ENCODE measurements at regions not wholly inside any gene's neighbourhood (a gene's known extent, or its start where the extent isn't known, plus 50 kb on each side); places are given as distances from the start of the nearest gene placed in this dataset.

GRCh38 chr2:191610756-191611155, 67.2 kb upstream of the NABP1 start:
- H3K79me2 ChIP-seq (ENCODE audit: low read length): no peaks in the 10 kb centered on the region
- POLR2A ChIA-PET (ENCODE audit: unreplicated experiment): no interaction called here

GRCh38 chr2:191611614-191612013, 66.3 kb upstream of the NABP1 start:
- ATAC-seq (no peak), DNase-seq (no peak)
- Histone ChIP-seq H3K79me2 (ENCODE audit: low read length) (no peaks in the 10 kb centered on the region), H3K4me1 (ENCODE audit: insufficient read depth, low read length) (peaks cover 17% of the 10 kb centered on the region), H3K27ac (ENCODE audit: low read length) (peak overlapping the region; percentile 55), H3F3A (ENCODE audit: low read length, unreplicated experiment) (no peaks in the 10 kb centered on the region), H3K4me3 (ENCODE audit: low read length) (no peak overlapping the region), H3K9me3 (ENCODE audit: low read length) (no peaks in the 10 kb centered on the region), H2AFZ (ENCODE audit: low read length) (no peak overlapping the region), H3K9me2 (replicated peaks; ENCODE audit: low read length) (no peaks in the 10 kb centered on the region), H4K20me1 (ENCODE audit: low read length) (no peaks in the 10 kb centered on the region), H3K36me3 (ENCODE audit: low read depth, low read length) (no peaks in the 10 kb centered on the region), H3K4me2 (ENCODE audit: low read length) (no peak overlapping the region), H3K27me3 (ENCODE audit: low read length) (no peaks in the 10 kb centered on the region), H3K9ac (ENCODE audit: low read length) (no peak overlapping the region)
- no TSS peak for BruUV-seq (replicated peaks)
- intact Hi-C loops (cut with micrococcal nuclease): no loop called here
- ChIA-PET POLR2A (ENCODE audit: unreplicated experiment) (no interaction called here), CTCF (no interaction called here)
- TF ChIP-seq EZH2 (IDR thresholded peaks at IDR 0.05; ENCODE audit: low read length, unreplicated experiment): no peak
- no peak for TF ChIP-seq EZH2phosphoT487 (IDR thresholded peaks at IDR 0.05; ENCODE audit: borderline replicate concordance, low read length)
- no peak for TF ChIP-seq CTCF (conservative IDR thresholded peaks at IDR 0.05; ENCODE audit: low read depth, low read length)

More at GRCh38 chr2:191610756-191611155, 67.2 kb upstream of the NABP1 start:
- intact Hi-C loops (cut with micrococcal nuclease): no loop called here
- Histone ChIP-seq H4K20me1 (ENCODE audit: low read length) (no peaks in the 10 kb centered on the region), H3F3A (ENCODE audit: low read length, unreplicated experiment) (no peaks in the 10 kb centered on the region), H3K4me3 (ENCODE audit: low read length) (no peak overlapping the region), H3K4me2 (ENCODE audit: low read length) (no peak overlapping the region), H3K9ac (ENCODE audit: low read length) (no peak overlapping the region), H3K27ac (ENCODE audit: low read length) (no peak overlapping the region), H3K9me3 (ENCODE audit: low read length) (no peaks in the 10 kb centered on the region), H3K9me2 (replicated peaks; ENCODE audit: low read length) (no peaks in the 10 kb centered on the region), H3K27me3 (ENCODE audit: low read length) (no peaks in the 10 kb centered on the region), H2AFZ (ENCODE audit: low read length) (no peak overlapping the region), H3K36me3 (ENCODE audit: low read depth, low read length) (no peaks in the 10 kb centered on the region), H3K4me1 (ENCODE audit: insufficient read depth, low read length) (peaks cover 17% of the 10 kb centered on the region)
- ATAC-seq: no peak
- DNase-seq: no peak
- CTCF ChIA-PET: no interaction called here
- TF ChIP-seq EZH2 (IDR thresholded peaks at IDR 0.05; ENCODE audit: low read length, unreplicated experiment): no peak
- TF ChIP-seq EZH2phosphoT487 (IDR thresholded peaks at IDR 0.05; ENCODE audit: borderline replicate concordance, low read length): no peak
- no peak for TF ChIP-seq CTCF (conservative IDR thresholded peaks at IDR 0.05; ENCODE audit: low read depth, low read length)
- BruUV-seq (replicated peaks): no TSS peak

DNA sequence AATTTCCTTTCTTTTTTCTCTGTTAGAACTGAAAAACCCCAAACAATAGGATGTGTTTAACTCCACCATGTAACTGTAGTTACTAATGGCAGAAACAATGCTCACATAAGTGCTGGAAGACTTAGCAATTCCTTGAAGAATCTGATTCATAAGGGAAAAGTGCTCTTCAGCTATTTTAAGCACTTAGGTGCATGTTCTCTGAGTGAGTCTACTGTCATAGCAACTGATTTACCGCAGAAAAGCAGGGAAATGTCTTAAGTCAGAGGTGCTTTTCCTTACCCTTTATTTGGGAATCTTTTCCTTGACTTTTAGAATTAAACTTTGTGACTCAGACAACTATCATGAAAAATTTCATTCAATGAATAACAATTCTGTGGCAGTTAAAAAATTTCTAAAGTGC, 65.4 kb upstream of the NABP1 start:
- H3K4me3 ChIP-seq (ENCODE audit: low read length): no peak overlapping the region
- ChIA-PET CTCF (no interaction called here), POLR2A (ENCODE audit: unreplicated experiment) (no interaction called here)
- peak overlapping the region; percentile 55 for H3K27ac ChIP-seq (ENCODE audit: low read length)
- H3K4me2 ChIP-seq (ENCODE audit: low read length): peak overlapping the region; percentile 38
- intact Hi-C loops (cut with micrococcal nuclease): no loop called here
- H3K9me2 ChIP-seq (replicated peaks; ENCODE audit: low read length): no peaks in the 10 kb centered on the region
- H3K36me3 ChIP-seq (ENCODE audit: low read depth, low read length): no peaks in the 10 kb centered on the region
- H4K20me1 ChIP-seq (ENCODE audit: low read length): no peaks in the 10 kb centered on the region
- no peaks in the 10 kb centered on the region for H3K79me2 ChIP-seq (ENCODE audit: low read length)
- DNase-seq: peak; percentile 88
- ATAC-seq: peak; percentile 85
- peak overlapping the region; percentile 1; the same call in 1 of the 2 replicates for H2AFZ ChIP-seq (ENCODE audit: low read length)
- no peak for TF ChIP-seq CTCF (conservative IDR thresholded peaks at IDR 0.05; ENCODE audit: low read depth, low read length)
- no peak overlapping the region for H3K9ac ChIP-seq (ENCODE audit: low read length)
- H3K27me3 ChIP-seq (ENCODE audit: low read length): no peaks in the 10 kb centered on the region
- BruUV-seq (replicated peaks): no TSS peak
- H3F3A ChIP-seq (ENCODE audit: low read length, unreplicated experiment): no peaks in the 10 kb centered on the region
- peaks cover 18% of the 10 kb centered on the region for H3K4me1 ChIP-seq (ENCODE audit: insufficient read depth, low read length)
- no peaks in the 10 kb centered on the region for H3K9me3 ChIP-seq (ENCODE audit: low read length)
